Smooth muscle cell (in vitro differentiated cells): ENCODE measurements at regions not wholly inside any gene's neighbourhood (a gene's known extent, or its start where the extent isn't known, plus 50 kb on each side); places are given as distances from the start of the nearest gene placed in this dataset.

Experiments used
- DNase-seq: peaks from one replicate; lab custom pipeline; 2025; ENCODE audit not compliant: unreplicated experiment; lab: John Stamatoyannopoulos, UW
- H2AFZ ChIP-seq: fragments of 200-600 bp; sonication (generic); 2 replicates; pipeline ENCODE4 v1.6.0; 2016; ENCODE audit warnings: antibody characterized with exemption, low read depth, mild to moderate bottlenecking
- H3F3A ChIP-seq: fragments of 200-600 bp; sonication (generic); 2 replicates; pipeline ENCODE4 v1.6.0; 2017; ENCODE audit warnings: antibody characterized with exemption, low read depth
- H3K27ac ChIP-seq: fragments of 200-600 bp; sonication (generic); 2 replicates; pipeline ENCODE4 v1.5.1; 2016; ENCODE audit warnings: low read depth, mild to moderate bottlenecking
- H3K27me3 ChIP-seq: fragments of 200-600 bp; sonication (generic); 2 replicates; pipeline ENCODE4 v1.6.1; 2016; ENCODE audit warnings: low read depth, mild to moderate bottlenecking
- H3K36me3 ChIP-seq: fragments of 200-600 bp; sonication (generic); 2 replicates; pipeline ENCODE4 v1.5.1; 2016; ENCODE audit warnings: low read depth
- H3K4me1 ChIP-seq: fragments of 200-600 bp; sonication (generic); 2 replicates; pipeline ENCODE4 v1.5.1; 2016; ENCODE audit warnings: low read depth
- H3K4me2 ChIP-seq: fragments of 200-600 bp; sonication (generic); 2 replicates; pipeline ENCODE4 v1.6.0; 2016; ENCODE audit warnings: mild to moderate bottlenecking
- H3K4me3 ChIP-seq: fragments of 200-600 bp; sonication (generic); 2 replicates; pipeline ENCODE4 v1.5.1; 2016; ENCODE audit warnings: mild to moderate bottlenecking
- H3K79me2 ChIP-seq: fragments of 200-600 bp; sonication (generic); 2 replicates; pipeline ENCODE4 v1.6.0; 2016; ENCODE audit warnings: low read depth, mild to moderate bottlenecking
- H3K9ac ChIP-seq: fragments of 200-600 bp; sonication (generic); 2 replicates; pipeline ENCODE4 v1.6.0; 2016; ENCODE audit warnings: low read depth
- H3K9me3 ChIP-seq: fragments of 200-600 bp; sonication (generic); replicated peaks from 2 replicates; pipeline ENCODE4 v1.5.1; 2016; ENCODE audit warnings: low read depth
- H4K20me1 ChIP-seq: fragments of 200-600 bp; sonication (generic); 2 replicates; pipeline ENCODE4 v1.6.0; 2016; ENCODE audit warnings: low read depth
- WGBS: methylation state at CpG from one replicate; pipeline ENCODE4 v1.1.7; 2016; ENCODE audit warnings: low lambda C conversion rate; 5-methylcytosine and 5-hydroxymethylcytosine counted together
- TF ChIP-seq, protein P1 (sequence below): fragments of 200-600 bp; sonication (generic); IDR thresholded peaks from 2 replicates; pipeline ENCODE4 v1.5.1; 2017; ENCODE audit warnings: borderline replicate concordance, mild to moderate bottlenecking, antibody characterized with exemption; ENCODE audit not compliant: insufficient read depth, poor library complexity, severe bottlenecking

DNA sequence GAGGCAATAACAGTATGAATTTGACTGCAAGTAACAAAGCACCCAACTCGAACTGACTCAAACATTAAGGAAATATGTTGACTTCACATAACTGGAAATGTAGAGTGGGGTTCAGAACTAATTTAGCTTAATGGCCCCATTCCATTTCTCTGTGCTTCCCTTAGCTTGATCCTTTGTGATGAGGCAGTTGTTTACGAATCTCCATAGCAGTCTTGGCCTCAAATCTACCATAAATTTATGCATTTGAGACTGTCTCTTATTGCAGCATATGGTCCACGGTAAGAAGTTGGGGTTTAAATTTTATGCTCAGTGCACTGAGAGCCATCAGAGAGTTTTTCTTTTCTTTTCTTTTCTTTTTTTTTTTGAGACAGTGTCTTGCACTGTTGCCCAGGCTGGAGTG lies 148.7 kb upstream of the POU1F1 start:
- Histone ChIP-seq H4K20me1 (no peaks in the 10 kb centered on the region), H3K4me1 (no peaks in the 10 kb centered on the region), H3K4me3 (no peak overlapping the region), H3K4me2 (no peak overlapping the region), H3K27ac (no peak overlapping the region), H3K27me3 (no peaks in the 10 kb centered on the region), H3K36me3 (no peaks in the 10 kb centered on the region), H3K9me3 (no peaks in the 10 kb centered on the region), H3F3A (no peaks in the 10 kb centered on the region), H3K9ac (no peak overlapping the region), H3K79me2 (no peaks in the 10 kb centered on the region), H2AFZ (no peak overlapping the region)
- no peak for DNase-seq
- 81% methylated on average over 3 of the region's 3 CpGs for WGBS
- TF ChIP-seq, protein P1, sequence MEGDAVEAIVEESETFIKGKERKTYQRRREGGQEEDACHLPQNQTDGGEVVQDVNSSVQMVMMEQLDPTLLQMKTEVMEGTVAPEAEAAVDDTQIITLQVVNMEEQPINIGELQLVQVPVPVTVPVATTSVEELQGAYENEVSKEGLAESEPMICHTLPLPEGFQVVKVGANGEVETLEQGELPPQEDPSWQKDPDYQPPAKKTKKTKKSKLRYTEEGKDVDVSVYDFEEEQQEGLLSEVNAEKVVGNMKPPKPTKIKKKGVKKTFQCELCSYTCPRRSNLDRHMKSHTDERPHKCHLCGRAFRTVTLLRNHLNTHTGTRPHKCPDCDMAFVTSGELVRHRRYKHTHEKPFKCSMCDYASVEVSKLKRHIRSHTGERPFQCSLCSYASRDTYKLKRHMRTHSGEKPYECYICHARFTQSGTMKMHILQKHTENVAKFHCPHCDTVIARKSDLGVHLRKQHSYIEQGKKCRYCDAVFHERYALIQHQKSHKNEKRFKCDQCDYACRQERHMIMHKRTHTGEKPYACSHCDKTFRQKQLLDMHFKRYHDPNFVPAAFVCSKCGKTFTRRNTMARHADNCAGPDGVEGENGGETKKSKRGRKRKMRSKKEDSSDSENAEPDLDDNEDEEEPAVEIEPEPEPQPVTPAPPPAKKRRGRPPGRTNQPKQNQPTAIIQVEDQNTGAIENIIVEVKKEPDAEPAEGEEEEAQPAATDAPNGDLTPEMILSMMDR: no peak

DNA sequence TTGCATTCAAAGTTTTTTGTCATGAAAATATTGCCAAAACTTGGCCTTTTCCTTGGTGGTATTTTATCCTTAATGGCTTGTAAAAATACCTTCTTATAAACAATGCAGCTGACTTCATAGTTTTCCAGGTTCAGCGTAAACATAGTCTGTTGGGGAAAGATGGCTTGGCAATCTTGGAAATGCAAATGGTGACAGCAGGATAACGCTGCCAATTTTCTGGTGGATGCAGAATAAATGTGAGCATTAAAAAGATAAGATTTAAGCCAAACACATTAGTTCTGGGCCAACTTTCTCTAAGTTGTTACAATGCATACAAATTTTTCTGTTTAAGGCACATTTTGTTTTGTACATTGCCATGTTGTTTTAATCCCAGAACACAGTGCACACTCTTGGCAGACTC lies 147.0 kb upstream of the POU1F1 start:
- Histone ChIP-seq H3K27me3 (no peaks in the 10 kb centered on the region), H3K36me3 (no peaks in the 10 kb centered on the region), H3K27ac (no peak overlapping the region), H2AFZ (no peak overlapping the region), H3K4me2 (no peak overlapping the region), H3K4me3 (no peak overlapping the region), H3K4me1 (no peaks in the 10 kb centered on the region), H3K79me2 (no peaks in the 10 kb centered on the region), H3K9me3 (no peaks in the 10 kb centered on the region), H3K9ac (no peak overlapping the region), H4K20me1 (no peaks in the 10 kb centered on the region), H3F3A (no peaks in the 10 kb centered on the region)
- DNase-seq: no peak
- WGBS: 89% methylated on average over 2 of the region's 2 CpGs
- TF ChIP-seq, protein P1: no peak

DNA sequence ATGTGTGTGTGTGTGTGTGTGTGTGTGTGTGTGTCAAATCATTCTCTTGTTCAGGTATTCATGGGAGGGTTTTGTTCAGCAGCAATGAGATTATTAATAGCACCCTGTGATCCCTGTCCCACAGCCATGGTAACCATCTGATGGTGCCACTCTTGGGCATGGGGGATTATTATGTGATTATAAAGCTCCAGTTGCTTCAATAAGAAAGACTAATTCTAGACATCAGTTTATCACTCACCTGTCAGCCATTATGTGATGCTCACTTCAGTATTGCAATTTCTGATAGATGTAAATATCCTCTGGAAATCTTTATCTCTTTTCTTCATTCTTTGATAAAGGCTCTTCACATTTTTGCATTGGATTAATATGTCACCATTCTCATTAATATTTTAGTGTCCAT lies 145.9 kb upstream of the POU1F1 start:
- TF ChIP-seq, protein P1: no peak

DNA sequence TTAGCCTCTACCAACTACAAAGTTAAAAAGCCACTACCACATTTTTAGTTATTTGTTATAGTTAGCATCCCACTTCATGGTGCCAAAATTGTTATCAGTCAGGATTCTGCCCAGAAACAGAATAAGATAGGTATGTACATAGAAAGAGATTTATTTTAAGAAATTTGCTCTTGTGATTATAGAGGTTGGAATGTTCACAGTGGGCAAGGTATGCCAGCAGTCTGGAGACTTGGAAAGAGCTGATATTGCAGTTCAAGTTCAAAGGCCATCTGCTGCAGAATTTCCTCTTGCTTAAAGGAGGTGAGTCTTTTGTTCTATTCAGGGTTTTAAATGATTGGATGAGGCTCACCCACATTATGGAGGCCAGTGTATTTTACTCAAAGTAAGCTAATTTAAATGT lies 143.8 kb upstream of the POU1F1 start:
- Histone ChIP-seq H3K4me2 (no peak overlapping the region), H3K27me3 (no peaks in the 10 kb centered on the region), H4K20me1 (no peaks in the 10 kb centered on the region), H3K4me3 (no peak overlapping the region), H3K9ac (no peak overlapping the region), H3F3A (no peaks in the 10 kb centered on the region), H3K9me3 (no peaks in the 10 kb centered on the region), H2AFZ (no peak overlapping the region), H3K27ac (no peak overlapping the region), H3K36me3 (no peaks in the 10 kb centered on the region), H3K79me2 (no peaks in the 10 kb centered on the region), H3K4me1 (no peaks in the 10 kb centered on the region)
- TF ChIP-seq, protein P1: no peak
- no peak for DNase-seq

More for the DNA sequence above, 145.9 kb upstream of the POU1F1 start:
- Histone ChIP-seq H3K9ac (no peak overlapping the region), H2AFZ (no peak overlapping the region), H4K20me1 (no peaks in the 10 kb centered on the region), H3K4me2 (no peak overlapping the region), H3K27me3 (no peaks in the 10 kb centered on the region), H3K27ac (no peak overlapping the region), H3K36me3 (no peaks in the 10 kb centered on the region), H3K9me3 (no peaks in the 10 kb centered on the region), H3K4me3 (no peak overlapping the region), H3K4me1 (no peaks in the 10 kb centered on the region), H3F3A (no peaks in the 10 kb centered on the region), H3K79me2 (no peaks in the 10 kb centered on the region)
- DNase-seq: no peak
